Stimulated activated CD4-positive, alpha-beta T cell treated with anti-CD3 and anti-CD28 coated beads, Interleukin-1b, Interleukin-23, amount 100 ng/mL, for 48 hours (primary cell): ENCODE measurements at regions not wholly inside any gene's neighbourhood (a gene's known extent, or its start where the extent isn't known, plus 50 kb on each side); places are given as distances from the start of the nearest gene placed in this dataset.
"Not testable (repeated sequence)": the region's sequence is repeated elsewhere in the genome, so short reads cannot be mapped to it uniquely, and the experiment has no call there.

Experiments
- DNase-seq: peaks from one replicate; pipeline ENCODE4 v3.0.0-alpha.2; 2020

DNA sequence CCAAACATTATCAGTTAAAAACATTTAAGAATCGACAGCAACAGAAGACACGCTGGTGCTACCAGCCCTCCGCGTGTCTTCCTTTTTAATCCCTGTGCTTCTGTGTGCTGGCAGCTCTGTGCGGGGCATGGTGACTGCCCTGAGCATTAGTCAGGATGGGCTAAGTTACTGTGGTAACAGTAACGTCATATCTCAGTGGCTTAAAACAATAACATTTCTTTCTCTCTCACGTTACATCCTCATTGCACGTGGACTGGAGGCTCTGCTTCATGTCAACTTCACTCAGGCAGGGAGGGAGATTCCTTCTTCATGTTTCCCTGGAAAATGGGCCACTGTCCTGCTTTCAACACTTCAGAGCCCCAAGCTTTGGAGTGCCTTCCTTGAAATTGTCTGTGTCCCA lies 378.5 kb downstream of the CCSER2 start:
- no peak for DNase-seq

DNA sequence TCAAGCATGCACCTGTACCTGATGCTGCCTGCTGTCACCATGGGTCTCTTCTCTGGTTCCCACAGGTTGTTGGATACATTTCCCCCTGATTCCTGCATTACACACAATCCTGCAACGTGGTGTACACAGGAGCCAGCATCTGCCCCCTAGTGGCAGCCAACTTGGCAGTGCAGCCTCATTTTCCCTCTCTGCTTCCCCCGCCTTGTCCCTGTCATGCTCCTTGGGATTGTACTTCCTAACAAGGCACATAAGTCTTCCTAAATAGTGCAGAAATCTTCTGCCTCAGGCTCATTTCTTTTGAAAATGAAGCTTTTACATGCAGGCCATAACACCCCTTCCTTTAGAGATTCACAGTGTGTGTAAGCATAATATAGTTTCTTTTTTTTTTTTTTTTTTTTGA lies 387.5 kb downstream of the CCSER2 start:
- DNase-seq, result no peak

DNA sequence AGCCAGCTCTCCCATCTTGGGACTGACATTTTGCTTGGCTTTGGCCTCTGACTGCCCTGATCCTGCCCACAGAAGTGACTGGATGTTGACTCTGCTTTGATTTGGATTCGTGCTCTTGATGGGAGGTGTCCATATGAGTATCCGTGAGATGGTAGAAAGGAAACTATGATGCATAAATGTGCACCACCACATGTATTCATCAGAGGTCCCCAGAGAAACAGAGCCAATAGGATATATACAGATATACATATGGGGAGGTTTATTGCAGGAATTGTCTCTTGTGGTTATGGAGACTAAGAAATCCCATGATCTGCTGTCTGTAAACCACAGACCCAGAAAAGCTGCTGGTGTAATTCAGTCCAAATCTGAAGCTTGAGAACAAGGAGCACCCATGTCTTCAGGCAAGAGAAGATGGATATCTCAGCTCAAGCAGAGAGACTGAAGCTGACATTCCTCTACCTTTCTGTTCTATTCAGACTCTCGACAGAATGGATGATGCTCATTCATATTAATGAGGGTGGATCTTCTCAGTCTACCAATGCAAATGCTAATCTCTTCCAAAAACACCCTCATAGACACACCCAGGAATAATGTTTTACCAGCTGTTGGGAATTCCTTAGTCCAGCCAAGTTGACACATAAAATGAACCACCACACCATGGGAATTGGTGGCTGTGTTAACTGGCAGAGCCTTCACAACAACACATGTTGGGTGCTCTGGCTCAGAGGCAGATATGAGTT lies 390.7 kb downstream of the CCSER2 start:
- DNase-seq, result no peak

DNA sequence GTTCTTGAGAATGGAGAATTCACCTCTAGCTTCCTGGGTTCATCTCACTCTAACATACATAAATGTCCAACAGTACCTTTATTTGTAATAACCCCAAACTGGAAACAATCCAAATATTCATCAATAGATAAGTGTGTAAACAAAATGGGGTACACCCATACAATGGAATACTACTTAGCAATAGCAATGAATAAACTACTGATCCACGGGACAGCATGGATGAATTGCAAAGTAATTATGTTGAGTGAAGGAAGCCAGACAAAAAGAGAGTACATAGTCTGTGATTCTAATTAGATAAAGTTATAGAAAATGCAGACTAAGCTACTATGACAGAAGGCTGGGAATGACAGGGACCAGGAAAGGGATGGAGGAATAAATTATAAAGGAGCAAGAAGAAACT lies 391.3 kb downstream of the CCSER2 start:
- no peak for DNase-seq

DNA sequence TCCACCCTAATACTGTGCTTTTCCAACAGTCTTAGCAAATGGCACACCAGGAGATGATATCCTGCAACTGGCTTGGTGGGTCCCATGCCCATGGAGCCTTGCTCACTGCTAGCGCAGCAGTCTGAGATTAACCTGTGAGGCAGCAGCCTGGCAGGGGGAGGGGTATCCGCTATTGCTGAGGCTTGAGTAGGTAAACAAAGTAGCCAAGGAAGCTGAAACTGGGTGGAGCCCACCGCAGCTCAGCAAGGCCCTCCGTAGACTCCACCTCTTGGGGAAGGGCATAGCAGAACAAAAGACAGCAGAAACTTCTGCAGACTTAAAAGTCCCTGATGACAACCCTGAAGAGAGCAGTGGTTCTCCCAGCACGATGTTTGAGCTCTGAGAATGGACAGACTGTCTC lies 399.0 kb downstream of the CCSER2 start:
- DNase-seq, result no peak

DNA sequence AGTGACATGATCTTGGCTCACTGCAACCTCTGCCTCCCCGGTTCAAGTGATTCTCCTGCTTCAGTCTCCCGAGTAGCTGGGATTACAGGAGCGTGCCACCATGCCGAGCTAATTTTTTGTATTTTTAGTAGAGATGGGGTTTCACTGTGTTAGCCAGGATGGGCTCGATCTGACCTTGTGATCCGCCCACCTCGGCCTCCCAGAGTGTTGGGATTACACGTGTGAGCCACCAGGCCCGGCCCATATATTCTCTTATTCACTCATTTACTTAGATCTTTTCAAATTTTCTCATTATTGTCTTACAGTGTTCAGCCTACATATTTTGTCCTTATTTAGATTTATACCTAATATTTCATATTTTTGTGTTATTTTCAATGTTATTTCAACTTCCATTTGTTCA lies 410.7 kb downstream of the CCSER2 start:
- not testable (repeated sequence) for DNase-seq

DNA sequence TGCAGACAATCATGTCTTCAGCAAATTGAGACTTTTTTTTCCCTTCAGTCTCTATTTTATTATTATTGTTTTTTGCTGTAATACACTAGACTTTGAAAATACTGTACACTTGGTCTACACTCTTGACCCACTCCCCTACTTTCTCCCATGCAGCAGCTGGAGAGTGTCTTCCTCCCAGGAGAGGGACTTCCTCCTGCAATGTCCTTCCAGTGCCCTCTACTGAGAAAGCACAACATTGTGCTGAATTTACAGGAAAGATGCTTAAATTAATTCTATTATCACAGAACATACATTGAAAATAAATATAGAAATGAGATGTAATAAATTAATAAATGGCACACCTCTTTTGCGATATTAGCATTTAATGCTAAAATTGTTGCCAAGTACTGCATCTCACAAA lies 411.3 kb downstream of the CCSER2 start:
- no peak for DNase-seq

DNA sequence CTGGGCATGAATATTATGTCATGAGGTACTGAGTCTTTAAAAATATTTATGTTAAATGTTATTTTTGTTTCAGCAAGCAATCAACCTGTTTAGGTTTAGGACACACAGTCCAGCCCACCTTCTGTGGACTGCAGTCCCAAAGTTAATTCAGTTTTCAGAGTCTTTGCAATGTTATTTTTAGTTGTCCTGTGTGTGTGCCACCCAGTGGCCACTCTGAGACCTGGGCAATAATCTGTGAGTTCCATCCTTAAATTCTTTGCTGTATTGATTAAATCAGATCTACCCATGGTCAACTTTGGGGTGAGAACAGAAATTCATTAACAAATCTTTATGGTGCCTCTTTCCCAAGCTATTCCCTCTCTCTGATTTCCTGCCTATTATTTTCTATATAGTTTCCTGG lies 415.1 kb downstream of the CCSER2 start:
- no peak for DNase-seq

DNA sequence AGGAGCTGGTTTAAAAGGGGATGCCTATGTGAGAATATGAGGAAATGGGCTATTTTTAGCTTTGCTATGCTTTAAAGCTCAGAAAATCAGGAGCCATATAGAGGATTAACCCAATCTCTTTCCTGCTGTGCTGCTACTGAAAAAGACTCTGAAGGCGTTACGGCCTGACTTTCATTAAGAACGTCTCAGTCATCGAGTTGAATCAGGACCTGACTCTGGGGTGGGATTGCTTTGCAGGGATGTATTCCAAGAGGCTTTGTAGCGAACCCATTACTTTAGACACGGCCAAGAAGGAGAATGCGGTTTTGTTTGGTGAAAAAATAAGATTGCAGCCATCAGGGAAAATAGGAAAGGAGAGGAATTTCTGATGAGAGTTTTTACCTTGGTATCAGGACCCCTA lies 426.9 kb downstream of the CCSER2 start:
- no peak for DNase-seq

DNA sequence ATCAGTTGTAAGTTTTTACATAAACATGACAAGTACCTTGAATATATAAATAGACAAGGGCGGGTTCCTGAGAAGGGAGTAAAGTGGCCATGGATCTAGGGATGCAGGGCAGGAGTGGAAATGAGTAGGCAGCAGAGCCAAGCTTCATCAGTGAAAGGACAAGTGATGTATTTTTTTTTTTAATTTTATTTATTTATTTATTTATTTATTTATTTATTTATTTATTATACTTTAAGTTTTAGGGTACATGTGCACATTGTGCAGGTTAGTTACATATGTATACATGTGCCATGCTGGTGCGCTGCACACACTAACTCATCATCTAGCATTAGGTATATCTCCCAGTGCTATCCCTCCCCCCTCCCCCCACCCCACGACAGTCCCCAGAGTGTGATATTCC lies 428.3 kb downstream of the CCSER2 start:
- not testable (repeated sequence) for DNase-seq

DNA sequence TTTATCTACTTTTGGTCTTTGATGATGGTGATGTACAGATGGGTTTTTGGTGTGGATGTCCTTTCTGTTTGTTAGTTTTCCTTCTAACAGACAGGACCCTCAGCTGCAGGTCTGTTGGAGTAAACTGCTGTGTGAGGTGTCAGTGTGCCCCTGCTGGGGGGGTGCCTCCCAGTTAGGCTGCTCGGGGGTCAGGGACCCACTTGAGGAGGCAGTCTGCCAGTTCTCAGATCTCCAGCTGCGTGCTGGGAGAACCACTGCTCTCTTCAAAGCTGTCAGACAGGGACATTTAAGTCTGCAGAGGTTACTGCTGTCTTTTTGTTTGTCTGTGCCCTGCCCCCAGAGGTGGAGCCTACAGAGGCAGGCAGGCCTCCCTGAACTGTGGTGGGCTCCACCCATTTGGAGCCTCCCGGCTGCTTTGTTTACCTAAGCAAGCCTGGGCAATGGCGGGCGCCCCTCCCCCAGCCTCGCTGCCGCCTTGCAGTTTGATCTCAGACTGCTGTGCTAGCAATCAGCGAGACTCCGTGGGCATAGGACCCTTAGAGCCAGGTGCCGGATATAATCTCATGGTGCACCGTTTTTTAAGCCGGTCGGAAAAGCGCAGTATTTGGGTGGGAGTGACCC lies 433.7 kb downstream of the CCSER2 start:
- not testable (repeated sequence) for DNase-seq

DNA sequence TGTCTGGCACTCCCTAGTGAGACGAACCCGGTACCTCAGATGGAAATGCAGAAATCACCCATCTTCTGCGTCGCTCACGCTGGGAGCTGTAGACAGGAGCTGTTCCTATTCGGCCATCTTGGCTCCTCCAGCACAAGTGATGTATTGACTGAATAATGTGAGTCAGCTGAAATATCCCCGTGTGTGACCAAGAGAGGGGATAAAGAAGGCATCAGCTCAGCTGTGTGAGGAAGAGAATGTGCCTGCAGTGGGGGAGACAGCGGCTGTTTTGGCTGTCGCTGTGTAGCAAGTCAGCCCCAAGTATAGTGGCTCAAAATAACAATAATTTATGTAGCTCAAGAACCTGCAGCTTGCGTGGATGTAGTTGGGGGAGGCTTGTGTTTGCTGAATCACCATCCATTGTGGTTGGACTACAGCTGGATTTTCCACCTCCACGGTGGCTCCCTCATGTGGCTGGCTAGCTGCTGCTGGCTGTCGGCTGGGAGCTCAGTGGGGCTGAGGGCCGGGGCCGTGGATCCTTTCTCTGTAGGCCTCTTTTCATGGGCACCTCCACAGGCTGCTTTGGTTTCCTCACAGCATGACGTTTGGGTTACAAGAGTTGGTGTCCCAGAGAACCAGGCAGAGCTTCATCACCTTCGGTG lies 434.5 kb downstream of the CCSER2 start:
- DNase-seq, result no peak

DNA sequence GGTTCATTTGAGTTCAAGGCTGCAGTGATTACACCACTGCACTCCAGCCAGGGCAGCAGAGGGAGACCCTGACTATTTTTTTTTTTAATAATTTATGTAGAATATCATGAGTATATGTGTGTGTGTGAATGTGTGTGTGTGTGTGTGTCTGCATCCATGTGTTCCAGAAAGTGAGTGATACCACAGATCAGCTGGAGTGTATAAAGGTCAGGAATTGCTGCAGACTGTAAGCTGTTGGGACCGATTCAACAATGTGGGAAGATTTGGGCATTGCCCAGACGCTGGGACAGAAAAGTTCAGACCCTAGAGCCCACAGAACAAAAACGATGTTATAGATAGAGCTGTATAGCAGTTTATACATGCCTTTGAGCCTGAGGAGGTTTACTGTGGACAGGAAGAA lies 435.6 kb downstream of the CCSER2 start:
- DNase-seq, result no peak

DNA sequence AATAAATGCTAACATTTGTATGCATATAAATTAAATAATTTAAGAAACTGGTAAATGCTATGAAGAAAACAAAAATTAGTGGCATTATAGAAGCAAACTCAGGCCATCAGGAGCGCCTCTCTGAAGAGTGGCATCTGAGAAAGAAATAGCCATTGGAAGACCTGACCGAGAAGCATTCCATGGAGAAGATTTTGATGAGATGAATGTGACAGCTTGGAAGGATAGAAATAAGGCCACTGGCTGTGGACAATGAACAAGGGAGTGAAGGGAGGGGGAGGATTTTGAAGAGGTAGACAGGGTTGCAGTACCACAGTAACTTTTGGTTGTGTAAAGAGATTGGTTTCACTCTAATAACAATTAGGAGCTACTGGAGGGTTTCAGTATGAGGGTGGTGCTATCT lies 436.7 kb downstream of the CCSER2 start:
- no peak for DNase-seq

DNA sequence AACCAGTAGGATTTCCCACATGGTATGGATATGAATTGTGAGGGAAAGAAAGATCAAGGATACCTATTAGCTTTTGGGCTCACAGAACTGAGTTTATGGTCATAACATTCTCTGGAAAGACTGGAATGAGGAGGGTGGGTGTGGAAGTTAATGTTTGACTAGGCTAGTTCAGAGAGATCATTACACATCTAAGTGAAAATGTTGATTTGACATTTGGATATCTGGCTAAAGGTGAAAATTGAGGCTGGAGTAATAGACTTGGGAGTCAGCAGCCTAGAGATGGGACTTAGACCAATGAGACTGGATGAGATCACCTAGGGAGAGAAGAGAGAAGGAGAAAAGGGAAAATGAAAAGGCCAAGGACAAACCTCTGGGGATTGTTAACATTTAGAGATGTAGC lies 437.3 kb downstream of the CCSER2 start:
- DNase-seq, result no peak

DNA sequence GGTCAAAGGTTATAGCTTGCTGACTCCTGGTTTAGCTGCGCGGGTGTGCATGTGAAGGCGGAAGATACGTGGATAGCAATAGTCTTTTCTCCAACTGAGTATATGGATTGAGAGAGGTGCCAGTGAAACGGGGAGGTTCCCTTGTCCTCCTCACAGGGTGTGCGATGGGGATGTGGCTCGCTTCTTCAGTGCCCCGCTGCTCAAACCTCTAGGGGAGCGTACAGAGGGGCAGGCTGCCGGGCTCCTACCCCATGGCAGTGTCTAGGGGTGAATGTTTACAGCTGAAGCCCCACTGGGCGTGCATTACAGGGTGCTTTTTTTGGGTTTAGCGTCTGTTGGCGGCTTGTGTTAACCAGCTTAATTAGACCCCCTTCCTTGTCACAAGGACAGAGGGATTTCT lies 438.5 kb downstream of the CCSER2 start:
- no peak for DNase-seq

DNA sequence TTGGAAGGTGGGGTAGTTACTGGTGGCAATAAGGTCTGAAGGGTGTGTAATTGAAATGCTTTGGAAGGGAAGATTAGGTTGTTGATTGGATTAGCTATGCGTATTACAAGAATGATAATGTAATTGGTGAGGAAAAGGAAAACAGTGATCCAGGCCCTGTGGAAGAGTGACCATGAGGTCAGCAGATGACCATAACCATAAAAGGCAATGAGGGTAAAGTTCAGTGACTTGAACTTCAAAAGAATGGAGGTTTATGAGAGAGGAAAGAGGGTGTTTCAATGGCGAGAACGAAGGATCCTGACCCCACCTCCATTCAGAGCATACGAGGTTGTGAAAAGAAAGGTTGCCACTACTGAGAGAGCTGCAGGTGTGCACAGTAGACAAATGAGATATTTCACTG lies 439.7 kb downstream of the CCSER2 start:
- no peak for DNase-seq

DNA sequence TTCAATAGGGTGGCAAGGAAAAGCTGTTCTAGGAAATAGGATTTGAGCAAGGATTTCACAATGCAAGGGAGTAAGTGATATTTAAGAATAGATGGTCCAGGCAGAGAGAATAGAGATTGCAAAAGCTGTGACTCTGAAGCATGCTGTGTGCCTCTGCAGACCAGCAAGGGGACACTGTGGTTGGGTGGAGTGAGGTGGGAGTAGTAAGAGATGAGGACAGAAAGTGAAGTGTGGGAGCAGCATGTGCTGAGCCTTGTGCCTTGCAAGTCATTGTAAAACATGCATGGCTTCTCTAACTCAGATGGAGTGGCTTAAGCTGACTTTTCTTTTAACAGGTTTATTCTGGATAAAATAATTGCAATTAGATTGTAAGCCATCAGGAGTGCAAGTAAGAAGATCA lies 442.4 kb downstream of the CCSER2 start:
- DNase-seq, result no peak

DNA sequence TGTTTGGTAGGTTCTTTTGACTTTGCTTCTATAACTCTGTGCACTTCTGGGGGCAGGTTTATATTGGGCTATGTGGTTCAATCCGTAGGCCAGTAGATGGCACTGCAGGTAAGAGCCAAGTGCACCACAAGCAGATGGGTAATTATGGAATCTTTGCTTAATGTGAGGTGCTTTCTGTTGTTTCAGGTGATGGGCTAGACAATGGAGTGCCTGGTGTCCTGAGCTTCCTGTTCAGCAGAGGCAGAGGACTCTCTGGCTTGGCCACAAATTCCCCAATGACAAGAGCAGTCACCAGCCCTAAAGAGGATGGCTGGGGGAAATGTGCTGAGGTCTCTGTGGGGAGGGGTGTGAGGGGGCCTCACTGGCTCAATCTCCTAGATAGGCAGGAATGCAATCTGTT lies 455.0 kb downstream of the CCSER2 start:
- no peak for DNase-seq

DNA sequence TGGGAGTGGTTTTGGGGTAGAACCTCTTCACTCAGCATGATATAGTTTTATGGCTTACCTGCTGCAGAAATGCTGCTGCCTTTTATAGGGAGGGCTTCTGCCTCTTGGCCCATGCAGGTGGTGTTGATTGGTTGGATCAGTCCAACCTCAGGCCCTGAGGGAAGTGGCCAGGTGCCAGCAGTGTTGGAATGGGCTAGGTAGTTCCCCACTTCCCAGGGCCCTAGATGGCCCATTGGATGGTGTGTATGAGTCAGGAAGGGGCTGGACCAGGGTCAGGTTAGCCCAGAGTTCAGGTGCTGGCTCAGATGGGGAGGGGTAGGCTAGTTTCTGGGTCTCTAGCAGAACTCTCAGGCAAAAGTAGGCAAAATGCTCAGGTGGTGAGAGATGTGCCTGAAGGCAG lies 455.5 kb downstream of the CCSER2 start:
- no peak for DNase-seq

DNA sequence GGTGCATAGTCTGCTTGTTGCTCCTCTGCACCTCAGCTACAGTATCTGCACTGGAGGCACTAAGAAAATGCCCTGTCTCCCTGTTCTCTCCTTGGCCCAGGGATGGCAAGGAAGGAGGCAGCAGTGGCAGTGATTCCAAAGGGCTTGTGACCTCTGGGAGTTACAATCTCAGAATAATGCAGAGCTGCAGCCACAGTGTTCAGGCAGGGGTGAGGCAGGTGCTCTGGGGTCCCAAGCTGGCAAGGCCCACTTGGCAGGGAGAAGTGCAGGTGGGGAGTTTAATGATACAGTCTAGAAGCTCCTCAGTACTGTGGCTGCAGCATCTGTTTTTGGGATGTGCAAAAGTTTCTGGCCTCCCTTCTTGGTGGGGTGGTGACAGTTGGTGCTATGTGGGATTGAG lies 456.4 kb downstream of the CCSER2 start:
- DNase-seq, result no peak

DNA sequence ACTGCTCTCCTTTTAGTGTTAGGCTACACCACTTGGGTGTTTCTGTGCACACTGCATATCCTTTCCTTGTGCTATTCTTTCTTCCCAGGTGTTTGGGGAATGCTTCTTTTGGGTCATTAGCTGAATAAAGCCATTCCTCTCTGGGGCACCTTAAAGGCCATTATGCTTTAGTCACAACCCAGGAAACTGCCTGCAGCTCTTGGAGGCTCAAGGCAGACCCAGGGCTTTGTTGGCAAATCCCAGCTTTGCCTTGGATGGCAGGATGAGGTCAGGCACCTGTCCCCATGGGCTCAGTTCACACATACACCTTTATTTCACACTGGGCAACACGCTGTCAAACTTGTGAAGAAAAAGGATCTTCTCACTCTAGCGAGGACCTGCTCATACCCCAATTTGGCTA lies 460.6 kb downstream of the CCSER2 start:
- DNase-seq, result no peak

DNA sequence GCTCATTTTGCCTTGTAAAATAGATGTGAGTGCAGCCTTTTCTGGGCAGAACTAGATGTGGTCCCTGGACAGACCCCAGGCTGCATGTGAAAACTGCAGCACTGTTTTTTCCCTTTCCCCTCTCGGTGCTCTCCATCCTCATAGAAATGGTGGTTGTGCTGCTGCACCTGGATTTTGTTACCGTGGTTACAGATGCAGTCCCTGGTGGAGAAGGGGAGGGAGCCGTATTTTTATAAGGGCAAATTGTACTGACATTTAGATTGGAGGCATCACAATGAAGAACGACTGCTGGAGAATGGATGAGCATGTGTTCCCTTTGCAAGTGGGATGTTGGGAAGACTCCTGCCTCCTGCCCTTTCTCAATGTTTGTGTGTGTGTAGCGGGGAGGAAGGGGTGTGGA lies 469.9 kb downstream of the CCSER2 start:
- DNase-seq, result no peak

DNA sequence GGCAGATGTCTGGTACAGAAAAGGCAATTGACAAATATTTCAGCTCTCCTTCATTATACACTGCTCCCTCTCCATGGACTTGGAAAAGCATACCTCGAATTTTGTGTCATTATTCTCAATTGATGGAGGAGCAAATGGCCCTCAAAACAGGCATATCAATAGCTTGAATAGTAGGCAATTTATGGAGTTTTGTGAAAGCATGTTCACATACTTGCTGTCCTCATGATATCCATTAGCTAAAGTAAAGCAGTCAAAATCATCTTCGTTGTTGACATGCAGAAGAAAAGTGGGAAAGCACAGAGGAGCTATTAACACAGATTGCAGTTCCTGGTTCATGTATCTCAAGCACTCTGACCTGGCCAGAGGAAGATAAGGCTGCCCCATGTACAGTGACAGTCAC lies 472.8 kb downstream of the CCSER2 start:
- DNase-seq, result no peak

DNA sequence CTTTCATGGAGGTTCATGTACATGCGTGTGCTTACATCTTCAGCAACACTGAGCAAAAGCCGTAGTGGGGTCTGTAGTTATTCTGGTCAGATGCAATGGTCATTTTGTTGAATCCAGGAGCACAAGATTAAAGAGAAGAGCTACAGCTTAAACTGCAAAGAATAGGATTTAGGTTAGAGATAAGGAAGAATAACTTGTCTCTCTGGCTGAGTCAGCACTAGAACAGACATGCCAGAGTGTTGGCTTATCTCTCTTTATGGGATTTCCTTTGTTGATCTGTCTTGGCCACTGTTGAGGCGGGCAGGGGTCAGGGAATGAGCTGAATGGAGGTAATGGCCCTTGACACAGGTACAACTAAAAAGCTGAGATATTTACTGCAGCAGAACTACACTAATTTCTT lies 473.5 kb downstream of the CCSER2 start:
- DNase-seq, result no peak
